IPS-NIHi11 (cell line): ENCODE measurements at regions not wholly inside any gene's neighbourhood (a gene's known extent, or its start where the extent isn't known, plus 50 kb on each side); places are given as distances from the start of the nearest gene placed in this dataset.

Source experiments
- DNase-seq: peaks from one replicate; pipeline ENCODE4 v3.0.0; 2012; ENCODE audit warnings: mixed read lengths, low spot score

DNA sequence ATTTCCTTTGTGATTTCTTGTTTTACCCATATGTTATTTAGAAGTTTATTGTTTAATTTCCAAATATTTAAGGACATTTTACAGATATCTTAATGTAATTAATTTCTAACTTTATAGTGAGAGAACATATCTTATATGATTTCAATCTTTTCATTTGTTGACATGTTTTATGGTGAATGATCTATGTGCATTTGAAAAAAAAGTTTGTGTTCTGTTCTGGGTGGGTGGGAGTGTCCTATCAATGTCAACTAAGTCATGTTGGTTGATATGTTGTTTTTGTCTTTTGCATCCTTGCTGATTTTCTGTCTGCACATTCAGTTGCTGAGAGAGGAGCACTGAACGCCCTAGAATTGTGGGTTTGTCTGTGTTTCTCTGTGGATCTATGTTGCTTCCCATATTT lies 50.3 kb upstream of the CBFA2T3 start:
- no peak for DNase-seq

DNA sequence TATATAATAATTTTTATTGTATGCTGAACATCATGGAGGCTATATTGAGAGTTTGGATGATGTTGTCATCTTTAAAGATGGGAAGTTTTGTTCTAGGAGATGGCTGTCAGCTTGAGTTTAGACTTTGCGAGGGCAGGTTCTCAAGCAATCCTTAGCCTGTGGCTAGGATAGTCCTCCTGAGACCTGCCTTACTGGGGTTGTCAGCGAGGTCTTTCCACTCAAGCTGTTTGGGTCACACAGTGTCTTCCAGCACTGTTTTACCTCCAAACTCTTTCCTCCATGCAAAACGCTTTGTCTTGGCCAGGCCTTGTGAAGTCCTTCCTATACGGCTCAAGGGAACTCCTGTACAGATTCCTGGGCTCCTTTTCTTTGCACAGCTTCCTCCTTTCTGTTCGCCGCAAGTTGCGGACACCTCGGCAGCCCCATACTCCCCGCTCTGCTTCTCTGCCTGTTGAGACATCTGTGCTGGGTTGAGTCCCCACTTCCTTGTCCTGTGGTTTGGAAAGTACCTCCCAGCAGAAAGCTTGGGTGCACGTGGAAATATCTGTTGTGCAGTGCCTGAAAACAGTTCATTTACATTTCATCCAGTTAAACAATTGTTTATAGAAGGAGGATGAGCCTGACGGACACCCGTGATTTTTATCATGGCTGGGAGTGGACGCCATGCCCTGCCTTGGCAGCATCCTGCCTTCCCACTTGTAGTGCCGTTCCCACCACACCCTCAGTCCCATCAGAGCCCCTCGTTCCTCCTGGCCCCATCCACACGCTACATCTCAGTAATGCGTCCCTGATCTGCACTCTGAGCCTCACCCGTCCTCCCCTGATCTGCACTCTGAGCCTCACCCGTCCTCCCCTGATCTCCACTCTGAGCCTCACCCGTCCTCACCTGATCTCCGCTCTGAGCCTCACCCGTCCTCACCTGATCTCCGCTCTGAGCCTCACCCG lies 55.0 kb upstream of the CBFA2T3 start:
- DNase-seq: no peak

DNA sequence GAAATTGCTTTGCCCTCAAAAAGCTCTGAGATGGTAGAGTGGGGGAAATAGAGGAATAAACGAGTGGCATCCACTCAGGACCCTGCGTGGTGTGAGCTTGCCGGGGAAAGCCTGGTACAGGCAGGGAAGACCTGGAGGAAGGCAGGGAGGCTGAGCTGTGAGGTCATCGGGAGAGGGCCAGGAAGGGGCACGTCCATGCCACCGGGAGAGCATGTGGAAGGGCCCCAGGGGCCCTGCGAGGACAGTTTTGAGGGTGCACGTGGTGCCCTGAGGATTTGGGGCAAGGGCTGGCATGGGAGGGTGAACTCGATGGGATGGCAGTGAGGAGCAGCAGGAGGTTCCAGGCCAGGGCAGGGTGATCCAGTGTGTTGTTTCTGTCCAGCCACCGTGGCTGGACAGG lies 56.3 kb upstream of the CBFA2T3 start:
- DNase-seq: no peak

DNA sequence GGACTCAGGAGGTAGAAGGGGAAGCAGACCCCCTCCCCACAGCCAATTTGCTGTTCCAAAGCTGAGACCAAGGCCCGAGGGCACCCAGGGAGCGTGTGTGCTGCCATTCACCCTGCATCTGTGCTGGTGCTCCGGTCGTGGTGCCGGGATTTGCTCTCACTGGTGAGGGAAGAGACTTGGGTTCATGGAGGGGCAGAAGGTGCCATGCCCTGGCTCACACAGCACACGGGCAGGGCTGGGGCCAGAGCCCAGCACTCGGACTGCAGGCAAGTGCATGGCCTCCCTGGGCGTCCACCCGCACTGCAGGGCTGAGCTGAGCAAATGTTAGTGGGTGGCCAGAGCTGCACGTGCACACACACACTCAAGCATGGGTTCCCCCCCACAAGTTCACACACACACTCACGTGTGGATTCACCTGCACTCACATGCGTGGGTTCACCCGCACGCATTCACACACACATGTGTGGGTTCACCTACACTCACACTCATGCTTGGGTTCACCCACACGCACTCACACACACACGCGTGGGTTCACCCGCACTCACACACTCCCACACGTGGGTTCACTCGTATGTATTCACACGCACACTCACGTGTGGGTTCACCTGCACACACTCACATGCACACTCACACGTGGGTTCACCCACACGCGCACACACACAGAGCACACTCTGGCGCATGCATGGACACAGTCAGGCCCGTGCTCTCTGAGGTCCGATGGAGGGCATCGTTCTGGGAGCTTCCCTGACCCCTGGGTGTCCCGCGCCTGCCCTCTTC lies 57.0 kb upstream of the CBFA2T3 start:
- DNase-seq: no peak

DNA sequence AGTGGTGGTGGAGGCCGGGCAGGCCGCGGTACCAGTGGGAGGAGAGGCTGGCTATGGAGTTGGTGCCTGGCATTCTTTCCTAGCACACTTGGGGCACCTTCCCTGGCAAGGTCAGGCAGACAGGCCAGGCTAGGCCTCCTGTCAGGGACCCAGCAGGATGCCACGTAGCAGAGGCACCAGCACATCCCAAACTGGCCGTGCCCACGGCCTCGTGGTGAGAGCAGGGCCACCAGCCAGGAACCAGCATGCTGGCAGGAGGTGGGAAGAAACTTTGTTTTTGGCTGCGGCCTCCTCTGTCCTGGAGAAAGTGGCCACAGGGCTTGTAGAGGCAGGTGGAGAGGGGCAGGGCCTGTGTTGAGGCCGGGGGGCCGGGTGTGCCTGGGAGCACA lies 57.6 kb upstream of the CBFA2T3 start:
- no peak for DNase-seq

DNA sequence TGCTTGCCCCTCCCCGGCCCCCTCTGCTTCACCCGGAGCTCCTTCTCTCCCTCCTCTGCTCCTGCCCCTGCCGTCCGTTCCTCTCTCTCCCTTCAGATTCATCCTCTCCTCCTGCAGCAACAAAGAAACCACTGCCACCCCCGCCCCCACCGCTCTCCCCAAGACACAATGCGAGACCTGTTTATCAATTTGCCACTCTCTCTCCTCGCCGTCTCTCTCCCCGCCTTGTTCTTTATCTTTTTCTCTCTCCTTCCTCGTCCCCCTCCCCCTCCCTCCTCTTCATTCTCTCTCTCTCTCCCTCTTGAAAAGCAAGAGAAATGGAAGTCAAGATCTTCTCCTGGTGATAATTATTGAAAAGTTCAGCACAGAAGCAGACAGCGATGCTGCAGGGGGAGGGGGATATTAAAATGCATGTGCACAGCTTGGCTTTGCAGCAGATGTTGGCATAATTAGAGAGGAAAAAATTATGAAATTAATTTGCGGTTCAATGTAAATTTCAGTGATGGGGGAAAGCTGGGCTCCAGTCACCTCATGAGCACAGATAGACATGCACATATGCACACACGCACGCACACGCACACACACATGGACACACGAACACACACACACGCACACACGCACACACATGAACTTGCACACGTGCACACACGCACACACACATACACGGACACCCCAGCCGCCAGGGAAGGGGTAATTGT lies 58.1 kb upstream of the CBFA2T3 start:
- no peak for DNase-seq

DNA sequence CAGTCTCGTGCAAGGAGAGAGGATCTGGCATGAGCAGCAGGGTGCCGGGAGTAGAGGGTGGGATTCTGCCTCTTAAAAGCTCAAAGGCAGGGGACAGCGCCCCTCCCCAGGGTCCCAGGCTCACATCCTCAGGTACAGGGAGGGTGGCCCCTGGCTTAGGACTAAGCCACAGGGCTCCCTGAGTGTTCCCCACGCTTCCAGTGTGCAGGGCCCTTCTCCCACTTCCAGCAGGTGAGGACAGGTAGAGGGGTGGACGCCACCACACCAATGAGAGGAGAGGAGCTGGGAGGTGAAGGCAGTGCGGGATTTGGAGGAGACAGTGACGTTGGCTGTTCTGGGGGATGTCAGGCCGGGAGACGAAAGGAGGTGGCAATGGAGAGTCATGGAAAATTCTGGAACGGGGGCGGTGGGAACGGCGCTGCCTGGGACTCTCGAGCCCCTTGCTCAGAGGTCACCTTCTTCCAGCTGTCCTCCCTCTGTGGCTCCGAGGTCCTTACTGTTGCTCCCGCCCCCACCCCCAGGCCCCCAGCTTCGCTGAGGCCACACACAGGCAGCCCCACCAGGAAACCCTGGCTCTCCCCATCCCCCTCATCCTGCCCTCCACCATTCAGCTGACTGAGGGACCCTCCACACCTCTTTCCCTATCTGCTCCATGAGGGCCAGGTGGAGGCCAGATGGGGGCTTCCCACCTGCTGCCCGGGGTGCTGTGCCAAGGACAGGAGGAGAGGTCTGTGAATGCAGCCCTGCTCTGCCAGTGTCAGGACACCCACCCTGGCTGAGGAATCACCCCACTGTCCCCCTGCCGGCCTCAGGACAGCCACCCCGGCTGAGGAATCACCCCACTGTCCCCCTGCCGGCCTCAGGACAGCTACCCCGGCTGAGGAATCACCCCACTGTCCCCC lies 57.7 kb upstream of the ACSF3 start:
- no peak for DNase-seq

DNA sequence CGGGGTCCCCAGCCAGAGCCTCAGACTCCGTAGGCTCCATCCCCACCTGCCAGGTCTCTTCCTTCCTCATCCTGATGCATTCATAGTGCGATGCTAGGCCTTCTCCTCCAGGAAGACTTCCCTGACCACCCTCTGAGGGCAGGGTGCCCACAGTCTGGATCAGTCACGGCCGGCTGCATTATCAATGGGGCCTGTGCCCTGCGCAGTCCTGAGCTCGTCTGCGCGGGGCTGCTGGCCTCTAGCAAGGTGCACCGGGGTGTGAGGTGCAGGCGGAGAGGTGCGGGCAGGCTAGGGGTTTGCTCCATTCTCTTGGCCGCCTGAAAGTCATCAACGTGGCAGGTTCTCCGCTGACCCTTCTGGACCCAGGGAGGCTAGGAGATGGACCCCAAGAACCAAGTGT lies 56.9 kb upstream of the ACSF3 start:
- DNase-seq: no peak

DNA sequence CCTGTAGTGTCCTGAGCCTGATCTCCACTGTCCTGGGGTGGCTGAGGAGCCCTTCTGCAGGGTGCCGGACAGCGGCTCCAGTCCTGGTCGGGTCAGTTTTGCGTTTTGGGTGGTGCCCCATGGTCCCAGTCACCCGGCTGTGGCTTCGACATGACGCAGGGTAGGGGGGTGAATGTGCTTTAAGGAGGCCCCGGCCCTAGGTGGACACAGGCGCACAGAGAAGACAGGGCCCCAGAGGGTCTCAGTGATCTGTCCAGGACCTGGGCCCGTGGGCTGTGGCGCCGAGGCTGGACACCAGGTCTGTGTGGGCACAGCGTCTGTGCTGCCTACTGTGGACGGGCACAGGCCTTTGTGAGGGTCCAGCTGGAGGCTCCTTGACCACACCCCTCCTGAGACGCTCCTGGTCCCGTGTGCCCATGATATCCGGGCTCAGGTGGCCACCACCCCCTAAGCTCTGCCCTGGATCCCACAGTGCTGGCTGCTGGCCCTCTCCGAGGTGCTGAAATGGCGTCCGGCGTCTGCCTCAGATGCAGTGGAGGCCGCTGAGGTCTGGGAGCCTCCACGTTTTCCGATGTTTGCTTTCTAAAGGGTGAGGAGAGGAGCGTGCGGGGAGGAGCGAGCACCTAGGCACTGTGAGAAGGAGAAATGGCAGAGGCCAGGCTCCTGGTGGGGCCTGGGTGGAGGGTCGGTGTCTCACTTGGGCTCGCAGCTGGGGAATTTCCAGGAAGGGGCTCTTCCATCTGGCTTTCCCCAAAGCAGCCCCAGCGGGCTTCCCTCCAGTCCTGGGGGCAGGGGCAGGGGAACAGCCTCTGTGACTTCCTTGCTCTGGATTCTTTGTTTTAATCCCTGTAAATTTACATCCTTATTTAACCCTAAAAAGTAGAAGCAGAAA lies 56.1 kb upstream of the ACSF3 start:
- DNase-seq: peak; percentile 93

DNA sequence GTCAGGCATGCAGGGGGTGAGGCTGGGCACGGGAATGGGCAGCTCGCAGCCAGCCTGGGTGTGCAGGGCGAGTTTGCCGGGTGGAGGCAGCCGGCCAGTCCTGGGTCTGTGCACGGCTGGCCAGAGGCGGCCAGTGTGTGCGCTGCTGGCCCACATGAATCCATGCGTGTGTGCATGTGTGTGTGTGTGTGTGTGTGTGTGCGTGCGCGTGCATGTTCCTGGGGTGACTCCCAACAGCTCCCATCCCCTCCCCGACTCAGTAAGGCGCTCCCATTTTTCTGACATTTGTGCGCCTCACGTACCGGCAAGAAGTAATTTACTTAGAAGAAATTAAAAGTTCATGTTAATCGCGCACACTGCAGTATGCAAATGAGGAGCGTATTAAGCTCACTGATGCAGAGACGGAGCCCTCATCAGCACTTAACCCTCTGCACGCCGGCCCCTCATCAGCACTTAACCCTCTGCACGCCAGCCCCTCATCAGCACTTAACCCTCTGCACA lies 55.4 kb upstream of the ACSF3 start:
- DNase-seq: no peak

DNA sequence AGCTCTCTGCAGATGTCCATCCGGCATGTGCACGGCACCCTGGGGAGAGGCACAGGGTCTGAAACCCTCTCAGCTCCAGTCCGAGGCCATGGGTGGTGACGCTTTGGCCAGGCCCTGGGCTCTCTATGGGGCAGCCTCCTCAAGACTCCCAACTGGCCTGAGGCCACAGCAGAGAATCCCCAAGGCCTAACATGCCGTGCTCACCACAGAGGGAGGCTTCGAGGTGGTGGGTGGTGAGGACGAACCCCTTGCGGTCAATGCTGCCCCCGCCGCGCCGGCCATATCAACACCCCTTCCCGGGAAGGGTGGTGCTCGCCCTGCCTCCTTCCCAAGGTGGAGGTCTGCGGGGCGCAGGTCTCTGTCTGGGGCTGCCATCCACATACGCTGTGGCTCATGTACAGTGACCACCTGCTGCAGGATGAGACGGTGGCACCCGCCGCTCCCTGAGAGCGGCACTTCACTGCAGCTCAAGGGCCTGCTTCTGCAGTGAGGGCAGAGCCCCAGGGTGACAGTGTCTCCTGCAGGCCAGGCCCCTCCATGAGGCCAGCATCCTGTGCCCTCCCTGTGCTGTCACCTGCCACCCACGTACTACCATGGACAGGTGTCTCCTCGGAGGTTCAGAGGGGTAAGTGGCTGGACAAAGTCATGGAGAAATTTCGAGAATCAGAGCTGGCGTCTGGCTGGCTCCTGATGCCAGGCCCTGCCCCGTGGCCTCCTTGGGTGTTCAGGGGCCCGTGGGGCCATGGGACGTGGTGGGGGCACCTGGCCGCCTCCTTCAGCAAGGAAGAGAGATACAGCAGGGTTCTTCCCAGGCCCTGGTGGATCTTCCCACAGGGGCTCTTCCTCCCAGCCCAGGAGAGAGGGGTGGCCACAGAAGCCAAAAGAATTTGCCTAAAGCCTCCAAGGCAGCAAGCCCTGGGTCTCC lies 54.6 kb upstream of the ACSF3 start:
- no peak for DNase-seq

DNA sequence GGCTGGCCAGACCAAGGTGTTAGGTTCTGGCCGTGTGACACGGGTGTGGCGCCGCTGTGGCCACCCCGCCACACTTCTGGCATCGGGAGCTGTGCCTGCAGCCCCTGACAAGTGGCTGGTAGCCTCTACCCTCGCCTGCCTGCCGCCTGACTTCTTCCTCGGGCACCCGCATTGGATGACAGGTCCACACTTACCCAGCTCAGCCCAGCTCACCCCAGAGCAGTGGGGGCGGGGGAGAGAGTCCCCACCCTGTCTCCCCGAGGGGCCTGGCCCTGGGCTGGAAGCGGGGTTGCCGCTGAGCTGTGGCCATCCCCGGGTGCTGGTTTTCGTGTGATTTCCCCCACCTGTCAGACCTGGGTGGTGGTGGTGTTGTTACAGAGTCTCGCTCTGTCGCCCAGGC lies 53.9 kb upstream of the ACSF3 start:
- DNase-seq: no peak

DNA sequence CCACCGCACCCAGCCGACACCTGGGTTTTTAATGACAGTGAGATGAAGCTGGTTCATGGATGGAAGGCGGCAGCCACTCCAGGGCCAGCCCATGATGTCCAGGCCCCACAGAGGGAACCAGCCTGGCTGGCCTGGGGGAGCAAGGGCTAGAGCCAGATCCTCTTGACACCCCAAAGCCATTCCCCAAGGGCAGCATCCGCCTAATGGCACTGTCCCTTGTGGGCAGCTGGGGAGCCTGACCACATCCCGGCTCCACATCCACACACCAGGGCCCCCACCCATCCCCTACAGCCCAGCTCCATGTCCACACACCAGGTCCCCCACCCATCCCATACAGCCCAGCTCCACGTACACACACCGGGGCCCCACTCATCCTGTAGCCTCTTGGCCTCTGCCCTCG lies 53.3 kb upstream of the ACSF3 start:
- DNase-seq: no peak

DNA sequence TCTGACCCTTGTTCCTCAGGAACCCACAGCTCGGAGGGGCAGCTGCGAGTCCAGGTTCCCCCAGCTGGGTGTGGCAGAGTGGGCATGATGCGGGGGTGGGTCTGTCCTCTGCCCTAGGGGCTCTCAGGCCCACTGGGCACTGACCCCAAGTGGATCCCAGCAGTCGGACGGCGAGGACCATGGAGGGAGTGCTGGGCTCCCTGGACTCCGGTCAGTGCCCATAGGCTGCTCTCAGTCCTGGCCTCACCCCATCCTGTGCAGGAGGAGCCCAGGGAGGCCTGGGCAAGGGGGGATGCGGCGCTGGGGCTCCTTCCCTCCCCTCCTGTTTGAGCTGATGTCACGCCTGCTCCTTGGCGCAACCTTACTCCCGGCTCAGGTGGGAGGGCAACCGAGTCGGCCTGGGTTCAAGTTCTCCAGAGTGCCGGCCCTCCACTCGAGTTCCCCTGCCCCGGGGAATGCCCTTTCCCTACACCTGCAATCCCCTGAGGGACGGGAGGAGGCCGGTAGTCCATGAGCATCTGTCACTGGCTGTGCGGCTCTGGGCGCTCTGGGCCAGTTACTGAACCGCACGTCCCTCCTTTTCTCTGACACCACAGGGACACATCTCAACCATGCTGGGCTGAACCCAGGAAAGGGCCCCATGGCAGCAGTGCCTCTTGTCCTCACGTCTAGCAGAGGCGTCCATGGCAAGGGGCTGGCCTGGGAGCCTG lies 52.6 kb upstream of the ACSF3 start:
- no peak for DNase-seq

DNA sequence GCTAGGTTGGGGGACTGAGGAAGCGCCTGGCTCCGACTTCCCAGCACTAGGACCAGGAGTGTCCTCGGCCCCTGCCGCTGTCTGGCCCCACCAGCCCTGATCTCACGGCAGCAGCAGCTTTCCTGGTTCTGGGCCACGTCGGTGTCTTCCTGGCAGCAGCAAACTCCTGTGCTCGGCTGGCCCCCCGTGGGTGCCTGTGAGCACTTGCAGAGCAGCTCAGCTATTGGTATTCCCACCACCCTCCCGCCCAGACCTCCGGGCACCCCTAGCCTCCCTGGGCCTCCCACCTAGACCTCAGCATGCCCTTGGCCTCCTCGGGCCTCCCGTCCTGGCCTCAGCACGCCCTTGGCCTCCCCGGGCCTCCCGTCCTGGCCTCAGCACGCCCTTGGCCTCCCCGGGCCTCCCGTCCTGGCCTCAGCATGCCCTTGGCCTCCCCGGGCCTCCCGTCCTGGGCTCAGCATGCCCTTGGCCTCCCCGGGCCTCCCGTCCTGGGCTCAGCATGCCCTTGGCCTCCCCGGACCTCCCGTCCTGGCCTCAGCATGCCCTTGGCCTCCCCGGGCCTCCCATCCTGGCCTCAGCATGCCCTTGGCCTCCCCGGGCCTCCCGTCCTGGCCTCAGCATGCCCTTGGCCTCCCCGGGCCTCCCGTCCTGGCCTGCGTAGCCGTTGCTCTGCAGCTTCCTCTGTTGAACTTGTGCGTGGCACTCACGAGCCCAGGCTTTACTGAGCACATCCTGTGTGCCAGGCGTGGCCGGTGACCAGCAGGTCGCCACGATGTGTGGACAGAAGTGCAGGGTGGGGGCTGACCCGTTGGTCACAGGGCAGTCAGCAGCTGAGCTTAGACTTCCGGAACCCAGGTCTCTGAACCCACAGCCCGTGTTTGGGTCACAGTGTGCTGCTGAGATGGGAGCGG lies 51.8 kb upstream of the ACSF3 start:
- DNase-seq: no peak

DNA sequence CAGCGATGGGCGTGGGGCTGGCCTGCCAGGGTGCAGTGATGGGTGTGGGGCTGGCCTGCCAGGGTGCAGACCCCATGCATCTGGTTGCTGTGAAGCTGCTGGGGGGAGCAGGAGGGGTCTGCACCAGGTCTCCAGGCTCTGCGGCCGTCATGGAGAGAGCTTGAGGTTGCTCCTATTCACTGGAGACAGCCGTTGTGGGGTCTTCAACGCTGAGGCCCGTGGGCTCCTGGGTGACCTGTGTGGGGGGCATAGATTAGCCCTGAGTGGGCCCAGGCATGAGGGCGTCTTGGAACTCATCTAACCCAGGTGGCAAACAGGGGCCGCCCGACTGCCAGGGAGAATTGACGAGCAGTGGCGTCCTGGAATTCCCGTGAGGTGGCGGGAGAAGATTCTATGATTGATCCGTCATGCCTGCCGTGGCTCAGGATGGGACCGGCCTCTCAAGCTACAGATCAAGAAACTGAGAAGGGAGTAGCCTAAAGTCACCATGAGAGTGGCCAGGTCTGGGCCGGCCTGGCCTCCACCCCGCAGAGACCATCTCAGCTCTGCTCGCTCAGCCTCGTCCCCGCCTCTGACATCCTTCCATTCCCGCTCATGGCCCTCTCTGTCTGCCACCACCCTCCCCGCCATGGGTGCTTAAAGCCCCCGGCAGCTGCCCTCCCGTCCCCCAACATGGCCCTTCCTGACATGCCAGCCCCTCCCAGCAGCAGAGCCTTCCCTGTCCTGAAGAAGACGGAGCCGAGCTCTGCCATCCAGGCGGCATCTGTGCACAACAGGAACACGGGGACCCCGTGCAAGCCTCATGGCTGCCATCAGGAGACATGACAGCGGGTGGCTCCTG lies 50.7 kb upstream of the ACSF3 start:
- DNase-seq: no peak
